ENCODE measurements at regions not wholly inside any gene's neighbourhood (a gene's known extent, or its start where the extent isn't known, plus 50 kb on each side); places are given as distances from the start of the nearest gene placed in this dataset.
"Not testable (repeated sequence)": the region's sequence is repeated elsewhere in the genome, so short reads cannot be mapped to it uniquely, and the experiment has no call there.

DNA sequence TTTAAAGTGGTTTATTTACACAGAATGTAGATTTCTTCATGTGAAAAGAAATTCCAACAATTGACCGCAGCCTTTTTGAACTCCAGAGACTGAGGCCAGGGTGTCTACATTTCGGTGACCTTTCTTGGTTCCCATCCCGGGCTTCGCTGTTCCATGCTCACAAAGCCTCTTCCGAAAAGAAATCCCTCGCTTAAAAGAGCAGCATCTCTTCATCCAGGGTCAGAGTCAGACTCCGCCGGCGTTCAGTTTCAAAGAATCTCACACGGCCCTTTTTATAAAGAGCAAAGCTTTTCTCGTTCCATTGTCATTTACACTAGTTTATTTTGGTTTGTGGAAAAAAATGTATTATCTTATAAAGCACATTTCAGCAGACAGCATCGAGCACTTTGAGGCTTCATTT is 530.6 kb upstream of the B3GAT1 start:
- H3K9ac ChIP-seq (ENCODE audit: low read length), result no peak overlapping the region
- H3K4me3 ChIP-seq (ENCODE audit: low read length), result no peak overlapping the region
- H3K27ac ChIP-seq (ENCODE audit: low read length), result no peak overlapping the region
- H2AFZ ChIP-seq (ENCODE audit: low read depth, low read length), result no peak overlapping the region
- no peaks in the 10 kb centered on the region for H3K9me3 ChIP-seq (ENCODE audit: insufficient read depth, low read length)
- no peaks in the 10 kb centered on the region for H3K79me2 ChIP-seq (ENCODE audit: low read length)
- H4K20me1 ChIP-seq (ENCODE audit: insufficient read depth, low read length), result no peaks in the 10 kb centered on the region
- H3K27me3 ChIP-seq (ENCODE audit: low read depth, low read length), result no peaks in the 10 kb centered on the region
- H3K36me3 ChIP-seq (replicated peaks; ENCODE audit: low read depth, low read length), result no peaks in the 10 kb centered on the region
- TF ChIP-seq, protein P1, sequence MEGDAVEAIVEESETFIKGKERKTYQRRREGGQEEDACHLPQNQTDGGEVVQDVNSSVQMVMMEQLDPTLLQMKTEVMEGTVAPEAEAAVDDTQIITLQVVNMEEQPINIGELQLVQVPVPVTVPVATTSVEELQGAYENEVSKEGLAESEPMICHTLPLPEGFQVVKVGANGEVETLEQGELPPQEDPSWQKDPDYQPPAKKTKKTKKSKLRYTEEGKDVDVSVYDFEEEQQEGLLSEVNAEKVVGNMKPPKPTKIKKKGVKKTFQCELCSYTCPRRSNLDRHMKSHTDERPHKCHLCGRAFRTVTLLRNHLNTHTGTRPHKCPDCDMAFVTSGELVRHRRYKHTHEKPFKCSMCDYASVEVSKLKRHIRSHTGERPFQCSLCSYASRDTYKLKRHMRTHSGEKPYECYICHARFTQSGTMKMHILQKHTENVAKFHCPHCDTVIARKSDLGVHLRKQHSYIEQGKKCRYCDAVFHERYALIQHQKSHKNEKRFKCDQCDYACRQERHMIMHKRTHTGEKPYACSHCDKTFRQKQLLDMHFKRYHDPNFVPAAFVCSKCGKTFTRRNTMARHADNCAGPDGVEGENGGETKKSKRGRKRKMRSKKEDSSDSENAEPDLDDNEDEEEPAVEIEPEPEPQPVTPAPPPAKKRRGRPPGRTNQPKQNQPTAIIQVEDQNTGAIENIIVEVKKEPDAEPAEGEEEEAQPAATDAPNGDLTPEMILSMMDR (IDR thresholded peaks at IDR 0.05; ENCODE audit: low read depth, low read length), result no peak
- TF ChIP-seq EZH2phosphoT487 (IDR thresholded peaks at IDR 0.05; ENCODE audit: low read depth), result no peak
- H3K4me1 ChIP-seq (ENCODE audit: low read length), result no peaks in the 10 kb centered on the region
- H3K4me2 ChIP-seq (ENCODE audit: low read length), result no peak overlapping the region

DNA sequence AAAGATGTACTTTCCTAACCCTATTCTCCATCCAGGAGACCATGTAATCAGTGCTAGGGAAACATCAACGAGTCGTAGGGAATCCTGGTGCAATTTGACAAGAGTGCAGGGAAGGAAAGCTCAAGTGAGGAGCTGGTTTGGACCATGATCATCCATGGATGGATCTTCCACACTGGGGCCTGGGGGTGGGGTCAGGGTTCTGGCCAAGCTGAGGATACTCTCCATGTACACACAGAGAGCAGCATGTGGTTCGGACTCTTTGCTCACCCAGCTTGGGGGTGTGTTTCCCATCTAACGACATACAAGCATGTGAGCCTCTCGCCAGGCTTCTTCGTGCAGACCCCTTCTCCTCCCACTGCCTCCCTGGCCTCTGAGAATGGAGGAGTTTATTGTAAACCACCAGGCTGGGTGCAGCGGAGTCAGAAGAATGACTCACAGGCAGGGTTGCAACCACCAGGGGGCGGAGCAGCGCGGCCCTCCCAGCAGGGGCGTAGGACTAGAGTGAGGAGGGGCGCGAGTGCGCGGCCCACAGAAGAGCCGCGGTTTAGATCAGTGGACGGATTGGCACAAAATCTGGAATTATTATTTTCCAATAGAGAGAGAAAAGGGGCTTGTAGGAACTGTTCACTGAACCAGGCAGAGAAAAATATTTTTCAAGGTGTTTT is 530.0 kb upstream of the B3GAT1 start:
- not testable (repeated sequence) for H3K4me3 ChIP-seq (ENCODE audit: low read length); H3K27me3 ChIP-seq (ENCODE audit: low read depth, low read length); H4K20me1 ChIP-seq (ENCODE audit: insufficient read depth, low read length); H2AFZ ChIP-seq (ENCODE audit: low read depth, low read length); H3K9ac ChIP-seq (ENCODE audit: low read length); H3K9me3 ChIP-seq (ENCODE audit: insufficient read depth, low read length); H3K36me3 ChIP-seq (replicated peaks; ENCODE audit: low read depth, low read length); H3K4me2 ChIP-seq (ENCODE audit: low read length); H3K27ac ChIP-seq (ENCODE audit: low read length); H3K79me2 ChIP-seq (ENCODE audit: low read length); H3K4me1 ChIP-seq (ENCODE audit: low read length)

DNA sequence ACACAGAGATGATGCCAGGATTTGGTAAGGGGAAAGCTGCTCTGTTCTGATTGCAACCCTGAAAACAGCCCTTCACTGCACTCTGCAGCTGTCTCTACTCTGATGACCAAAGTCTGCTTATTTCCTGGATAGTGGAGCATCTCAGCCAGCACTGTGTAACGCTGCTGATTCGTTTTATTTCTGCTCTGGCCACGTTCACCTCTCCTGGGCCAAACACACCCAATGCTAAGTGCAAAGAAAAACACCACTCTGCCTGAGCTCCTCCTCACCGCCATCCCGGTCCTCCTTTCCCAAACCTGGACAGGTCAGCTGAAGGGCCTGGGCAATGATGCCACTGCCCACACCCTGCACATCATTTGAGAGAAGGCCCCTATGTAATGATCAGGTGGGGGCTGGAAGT is 529.3 kb upstream of the B3GAT1 start:
- Histone ChIP-seq H3K4me3 (ENCODE audit: low read length) (no peak overlapping the region), H2AFZ (ENCODE audit: low read depth, low read length) (no peak overlapping the region), H3K4me1 (ENCODE audit: low read length) (no peaks in the 10 kb centered on the region), H3K27ac (ENCODE audit: low read length) (no peak overlapping the region), H3K27me3 (ENCODE audit: low read depth, low read length) (0 out of 2 replicates have a peak, but pooled peaks cover under 1% of the 10 kb centered on the region), H3K9ac (ENCODE audit: low read length) (no peak overlapping the region), H4K20me1 (ENCODE audit: insufficient read depth, low read length) (no peaks in the 10 kb centered on the region), H3K4me2 (ENCODE audit: low read length) (no peak overlapping the region), H3K9me3 (ENCODE audit: insufficient read depth, low read length) (no peaks in the 10 kb centered on the region), H3K79me2 (ENCODE audit: low read length) (no peaks in the 10 kb centered on the region), H3K36me3 (replicated peaks; ENCODE audit: low read depth, low read length) (no peaks in the 10 kb centered on the region)
- TF ChIP-seq EZH2phosphoT487 (IDR thresholded peaks at IDR 0.05; ENCODE audit: low read depth), result no peak
- TF ChIP-seq, protein P1 (IDR thresholded peaks at IDR 0.05; ENCODE audit: low read depth, low read length), result no peak

DNA sequence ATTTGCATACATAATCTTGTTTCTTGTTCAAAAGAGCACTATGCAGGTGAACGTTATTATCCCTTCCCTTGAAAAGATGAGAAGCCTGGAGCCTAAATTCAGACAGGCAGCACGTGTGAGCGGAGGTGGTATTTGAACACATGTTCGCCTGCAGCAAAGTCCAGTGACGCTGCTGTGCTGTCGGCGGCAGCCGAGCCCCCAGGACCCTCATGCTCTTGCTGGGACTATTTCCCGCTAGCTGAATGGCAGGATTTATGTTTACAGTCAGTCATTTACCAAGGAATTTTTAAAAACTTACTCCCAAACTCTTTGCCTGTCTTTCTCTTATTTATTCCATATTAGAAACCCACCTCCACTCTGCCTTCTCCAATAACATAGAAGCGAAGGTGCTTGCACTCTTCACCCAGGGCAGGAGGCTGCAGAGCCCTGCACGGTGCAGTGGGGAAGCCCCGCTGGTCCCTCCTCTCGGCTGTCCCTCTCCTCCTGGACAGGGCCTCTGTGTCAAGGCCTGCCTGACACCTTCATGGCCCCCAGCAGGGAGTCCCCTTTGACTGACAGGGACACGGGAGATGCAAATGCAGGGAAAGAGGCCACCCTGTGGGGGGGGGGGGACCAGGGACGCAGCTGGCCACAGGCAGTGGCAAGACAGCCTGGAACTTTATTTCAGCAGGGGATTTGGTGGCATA is 528.5 kb upstream of the B3GAT1 start:
- Histone ChIP-seq H3K9me3 (ENCODE audit: insufficient read depth, low read length) (no peaks in the 10 kb centered on the region), H3K27ac (ENCODE audit: low read length) (no peak overlapping the region), H3K79me2 (ENCODE audit: low read length) (no peaks in the 10 kb centered on the region), H3K4me3 (ENCODE audit: low read length) (no peak overlapping the region), H3K36me3 (replicated peaks; ENCODE audit: low read depth, low read length) (no peaks in the 10 kb centered on the region), H4K20me1 (ENCODE audit: insufficient read depth, low read length) (no peaks in the 10 kb centered on the region), H3K4me2 (ENCODE audit: low read length) (no peak overlapping the region), H3K9ac (ENCODE audit: low read length) (no peak overlapping the region), H3K4me1 (ENCODE audit: low read length) (no peaks in the 10 kb centered on the region), H3K27me3 (ENCODE audit: low read depth, low read length) (0 out of 2 replicates have a peak, but pooled peaks cover 3% of the 10 kb centered on the region), H2AFZ (ENCODE audit: low read depth, low read length) (no peak overlapping the region)
- TF ChIP-seq, protein P1 (IDR thresholded peaks at IDR 0.05; ENCODE audit: low read depth, low read length), result no peak
- TF ChIP-seq EZH2phosphoT487 (IDR thresholded peaks at IDR 0.05; ENCODE audit: low read depth), result no peak
